ENCODE measurements at regions not wholly inside any gene's neighbourhood (a gene's known extent, or its start where the extent isn't known, plus 50 kb on each side); places are given as distances from the start of the nearest gene placed in this dataset.

- no peak for TF ChIP-seq CTCF (IDR thresholded peaks at IDR 0.05)
- no peak for TF ChIP-seq EZH2 (IDR thresholded peaks at IDR 0.05; ENCODE audit: borderline replicate concordance, insufficient read depth, low read depth, low read length, poor library complexity, severe bottlenecking)
- ATAC-seq (ENCODE audit: low read depth) (no peak), DNase-seq (no peak)
- H3K4me1 Mint-ChIP-seq: no peaks in the 10 kb centered on the region
- H4K20me1 ChIP-seq (ENCODE audit: control insufficient read depth, insufficient read depth, low read length, poor library complexity, severe bottlenecking): no peaks in the 10 kb centered on the region
- no peak overlapping the region for H3K9ac ChIP-seq (ENCODE audit: low read length)
- ChIA-PET POLR2A (no interaction called here), CTCF (no interaction called here)
- no peak overlapping the region for H2AFZ ChIP-seq (ENCODE audit: insufficient read depth, low read depth, low read length, poor library complexity, severe bottlenecking)
- no peaks in the 10 kb centered on the region for H3K27me3 ChIP-seq (replicated peaks in 1 of 4; ENCODE audit: control extremely low read depth in 1 of 4, control insufficient read depth in 3 of 4, insufficient read depth in 4 of 4, low read length in 3 of 4)
- H3K9me3 ChIP-seq (ENCODE audit: control extremely low read depth in 1 of 3, control insufficient read depth in 2 of 3, insufficient read depth in 1 of 3, low read length in 2 of 3): peaks cover 0 to 2% (median 0%) of the 10 kb centered on the region in 3 donors
- H3K4me1 ChIP-seq (ENCODE audit: control insufficient read depth in 2 of 2, insufficient read depth in 2 of 2, low read length in 2 of 2): no peaks in the 10 kb centered on the region
- no peaks in the 10 kb centered on the region for H3K9me3 Mint-ChIP-seq (ENCODE audit: insufficient read depth)
- no peak overlapping the region for H3K4me3 ChIP-seq (ENCODE audit: control extremely low read depth in 1 of 5, extremely low read depth in 1 of 5, insufficient read depth in 1 of 5, low read depth in 2 of 5, low read length in 4 of 5)
- no peaks in the 10 kb centered on the region for H3K36me3 ChIP-seq (replicated peaks in 1 of 2; ENCODE audit: control extremely low read depth in 1 of 2, control insufficient read depth in 1 of 2, extremely low read depth in 1 of 2, insufficient read depth in 2 of 2, low read length in 1 of 2)
- H3K27me3 Mint-ChIP-seq: no peaks in the 10 kb centered on the region
- no peaks in the 10 kb centered on the region for H3K79me2 ChIP-seq (ENCODE audit: control insufficient read depth, insufficient read depth, low read length)
- H3K4me2 ChIP-seq (replicated peaks; ENCODE audit: low read depth, low read length, poor library complexity, severe bottlenecking): no peak overlapping the region
- H3K27ac ChIP-seq (ENCODE audit: low read length in 2 of 2): no peak overlapping the region
- no peak overlapping the region for H3K4me3 Mint-ChIP-seq
- intact Hi-C loops (cut with micrococcal nuclease): no loop called here
- no peak overlapping the region for H3K27ac Mint-ChIP-seq
Measured at GRCh38 chr2:16324544-16324937, 341.1 kb downstream of the CYRIA start.

GRCh38 chr2:16323551-16324543, 341.8 kb downstream of the CYRIA start:
- H3K4me1 ChIP-seq (ENCODE audit: control insufficient read depth in 2 of 2, insufficient read depth in 2 of 2, low read length in 2 of 2): no peaks in the 10 kb centered on the region
- no peak overlapping the region for H3K9ac ChIP-seq (ENCODE audit: low read length)
- H3K4me3 Mint-ChIP-seq: no peak overlapping the region
- H3K36me3 ChIP-seq (replicated peaks in 1 of 2; ENCODE audit: control extremely low read depth in 1 of 2, control insufficient read depth in 1 of 2, extremely low read depth in 1 of 2, insufficient read depth in 2 of 2, low read length in 1 of 2): no peaks in the 10 kb centered on the region
- intact Hi-C loops (cut with micrococcal nuclease): no loop called here
- no peak for TF ChIP-seq CTCF (IDR thresholded peaks at IDR 0.05)
- no peak for TF ChIP-seq EZH2 (IDR thresholded peaks at IDR 0.05; ENCODE audit: borderline replicate concordance, insufficient read depth, low read depth, low read length, poor library complexity, severe bottlenecking)
- H3K27ac Mint-ChIP-seq: no peak overlapping the region
- no peak for DNase-seq
- CTCF ChIA-PET: no interaction called here
- H3K9me3 ChIP-seq (ENCODE audit: control extremely low read depth in 1 of 3, control insufficient read depth in 2 of 3, insufficient read depth in 1 of 3, low read length in 2 of 3): peaks cover 0 to 2% (median 0%) of the 10 kb centered on the region in 3 donors
- POLR2A ChIA-PET: no interaction called here
- no peak overlapping the region for H3K4me2 ChIP-seq (replicated peaks; ENCODE audit: low read depth, low read length, poor library complexity, severe bottlenecking)
- no peak overlapping the region for H3K27ac ChIP-seq (ENCODE audit: low read length in 2 of 2)
- no peak for ATAC-seq (ENCODE audit: low read depth)
- no peaks in the 10 kb centered on the region for H3K27me3 ChIP-seq (replicated peaks in 1 of 4; ENCODE audit: control extremely low read depth in 1 of 4, control insufficient read depth in 3 of 4, insufficient read depth in 4 of 4, low read length in 3 of 4)
- no peaks in the 10 kb centered on the region for H3K9me3 Mint-ChIP-seq (ENCODE audit: insufficient read depth)
- H4K20me1 ChIP-seq (ENCODE audit: control insufficient read depth, insufficient read depth, low read length, poor library complexity, severe bottlenecking): no peaks in the 10 kb centered on the region
- no peak overlapping the region for H3K4me3 ChIP-seq (ENCODE audit: control extremely low read depth in 1 of 5, extremely low read depth in 1 of 5, insufficient read depth in 1 of 5, low read depth in 2 of 5, low read length in 4 of 5)
- no peaks in the 10 kb centered on the region for H3K27me3 Mint-ChIP-seq
- H3K79me2 ChIP-seq (ENCODE audit: control insufficient read depth, insufficient read depth, low read length): no peaks in the 10 kb centered on the region
- no peak overlapping the region for H2AFZ ChIP-seq (ENCODE audit: insufficient read depth, low read depth, low read length, poor library complexity, severe bottlenecking)
- no peaks in the 10 kb centered on the region for H3K4me1 Mint-ChIP-seq
- 97% methylated on average over 6 of the region's 9 CpGs for WGBS (ENCODE audit: insufficient coverage)

Measured in B cell (primary cell).